GF-D8 (cell line): ENCODE measurements at regions not wholly inside any gene's neighbourhood (a gene's known extent, or its start where the extent isn't known, plus 50 kb on each side); places are given as distances from the start of the nearest gene placed in this dataset.
"Not testable (repeated sequence)": the region's sequence is repeated elsewhere in the genome, so short reads cannot be mapped to it uniquely, and the experiment has no call there.

ENCODE experiments used
- DNase-seq: peaks from one replicate; lab custom pipeline; 2025; lab: John Stamatoyannopoulos, UW

GRCh38 chr12:46711756-46712155, 114.0 kb downstream of the SLC38A4 start:
- no peak for DNase-seq

GRCh38 chr12:46710125-46710743, 115.6 kb downstream of the SLC38A4 start:
- DNase-seq, result no peak

GRCh38 chr12:46702581-46703344, 123.0 kb downstream of the SLC38A4 start:
- DNase-seq, result no peak

- DNase-seq, result no peak
Measured at GRCh38 chr12:46701356-46701755, 124.4 kb downstream of the SLC38A4 start.

- DNase-seq, result no peak
Measured at GRCh38 chr12:46699986-46700385, 125.8 kb downstream of the SLC38A4 start.

GRCh38 chr12:46698003-46698402, 127.8 kb downstream of the SLC38A4 start:
- DNase-seq, result no peak

GRCh38 chr12:46693518-46693917, 132.3 kb downstream of the SLC38A4 start:
- DNase-seq, result no peak

GRCh38 chr12:46693034-46693433, 132.8 kb downstream of the SLC38A4 start:
- no peak for DNase-seq

- no peak for DNase-seq
Measured at GRCh38 chr12:46692606-46693005, 133.2 kb downstream of the SLC38A4 start.

GRCh38 chr12:46686267-46686942, 139.4 kb downstream of the SLC38A4 start:
- DNase-seq, result no peak

GRCh38 chr12:46684243-46684642, 141.6 kb downstream of the SLC38A4 start:
- not testable (repeated sequence) for DNase-seq

GRCh38 chr12:46682148-46682547, 143.6 kb downstream of the SLC38A4 start:
- no peak for DNase-seq

GRCh38 chr12:46680506-46680905, 145.3 kb downstream of the SLC38A4 start:
- DNase-seq, result no peak

GRCh38 chr12:46679754-46680153, 146.0 kb downstream of the SLC38A4 start:
- DNase-seq, result no peak

- no peak for DNase-seq
Measured at GRCh38 chr12:46678426-46678825, 147.4 kb downstream of the SLC38A4 start.

GRCh38 chr12:46677749-46678148, 148.0 kb downstream of the SLC38A4 start:
- DNase-seq, result no peak

GRCh38 chr12:46676797-46677520, 148.8 kb downstream of the SLC38A4 start:
- no peak for DNase-seq

- no peak for DNase-seq
Measured at GRCh38 chr12:46676396-46676795, 149.4 kb downstream of the SLC38A4 start.

GRCh38 chr12:46675736-46676135, 150.1 kb downstream of the SLC38A4 start:
- DNase-seq, result no peak

- DNase-seq, result no peak
Measured at GRCh38 chr12:46674800-46675199, 151.0 kb downstream of the SLC38A4 start.

- no peak for DNase-seq
Measured at GRCh38 chr12:46674129-46674528, 151.7 kb downstream of the SLC38A4 start.

GRCh38 chr12:46671102-46671501, 154.7 kb downstream of the SLC38A4 start:
- DNase-seq, result no peak
